ENCODE measurements at regions not wholly inside any gene's neighbourhood (a gene's known extent, or its start where the extent isn't known, plus 50 kb on each side); places are given as distances from the start of the nearest gene placed in this dataset.

DNA sequence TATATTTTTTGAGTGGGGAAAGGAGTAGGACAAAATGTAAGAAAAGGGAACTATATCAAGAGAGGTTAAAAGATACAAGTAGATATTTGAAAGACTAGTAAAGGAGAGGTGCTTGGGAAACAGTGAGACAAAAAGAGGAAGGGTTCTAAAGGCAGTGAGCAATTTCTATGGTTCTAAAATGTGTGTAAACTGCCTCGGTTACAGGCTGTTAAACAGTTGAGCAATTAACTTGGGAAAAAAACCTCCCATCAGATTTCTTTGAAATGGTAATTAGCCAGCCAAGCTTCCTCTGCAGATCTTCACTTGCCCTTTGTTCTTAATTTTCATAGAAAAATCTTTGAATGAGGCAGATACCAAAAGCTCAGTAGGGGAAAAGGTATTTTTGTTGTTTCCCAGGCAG, 238.7 kb upstream of the KCNH7 start:
- H2AK5ac ChIP-seq (ENCODE audit: low read depth, low read length) = no peak overlapping the region
- no peak overlapping the region for H3K4me3 ChIP-seq (ENCODE audit: low read length in 2 of 2)
- H2BK15ac ChIP-seq (ENCODE audit: low read length) = no peak overlapping the region
- no peaks in the 10 kb centered on the region for H3K36me3 ChIP-seq (replicated peaks in 1 of 2; ENCODE audit: control insufficient read depth in 2 of 2, insufficient read depth in 2 of 2, low read length in 2 of 2)
- H3K4me1 ChIP-seq (ENCODE audit: control insufficient read depth in 2 of 2, insufficient read depth in 1 of 2, low read depth in 1 of 2, low read length in 2 of 2) = peaks cover 3 to 11% of the 10 kb centered on the region in 2 donors
- no peak overlapping the region for H3K14ac ChIP-seq (ENCODE audit: low read length)
- no peak overlapping the region for H3K18ac ChIP-seq (ENCODE audit: low read length)
- H4K8ac ChIP-seq (ENCODE audit: low read depth, low read length) = no peak overlapping the region
- H2AFZ ChIP-seq (ENCODE audit: low read length) = peak overlapping the region; percentile 68
- H2BK5ac ChIP-seq (ENCODE audit: low read length) = no peak overlapping the region
- WGBS, 2 donors (ENCODE audit: extremely low coverage in 2 of 2, insufficient read length in 2 of 2, insufficient replicate concordance in 1 of 2) = no CpG with 5 or more reads among the region's 1 CpG
- H3K4me2 ChIP-seq (ENCODE audit: insufficient read depth, low read length, poor library complexity, severe bottlenecking) = no peak overlapping the region
- H3K27me3 ChIP-seq (ENCODE audit: control insufficient read depth in 3 of 3, insufficient read depth in 3 of 3, low read depth in 1 of 3, low read length in 3 of 3) = no peaks in the 10 kb centered on the region
- no peak overlapping the region for H3K9ac ChIP-seq (ENCODE audit: low read depth, low read length, poor library complexity)
- peaks cover 11 to 40% of the 10 kb centered on the region in 2 donors for H3K9me3 ChIP-seq (replicated peaks in 1 of 2; ENCODE audit: control insufficient read depth in 2 of 2, insufficient read depth in 1 of 2, low read depth in 1 of 2, low read length in 2 of 2)
- no peak overlapping the region for H2BK12ac ChIP-seq (ENCODE audit: low read length)
- no peak overlapping the region for H3K23ac ChIP-seq (ENCODE audit: low read depth, low read length, poor library complexity)
- no peak overlapping the region for H2BK120ac ChIP-seq (ENCODE audit: low read depth, low read length)
- peak overlapping the region; percentile 70 for H3K27ac ChIP-seq (replicated peaks; ENCODE audit: low read length)
- H3K4ac ChIP-seq (ENCODE audit: low read length) = no peak overlapping the region
- no peak overlapping the region for H4K91ac ChIP-seq (ENCODE audit: low read depth, low read length, poor library complexity)
- H3K79me1 ChIP-seq (ENCODE audit: low read depth, low read length) = no peaks in the 10 kb centered on the region
- peak; percentile 9 for DNase-seq (ENCODE audit: low spot score)

DNA sequence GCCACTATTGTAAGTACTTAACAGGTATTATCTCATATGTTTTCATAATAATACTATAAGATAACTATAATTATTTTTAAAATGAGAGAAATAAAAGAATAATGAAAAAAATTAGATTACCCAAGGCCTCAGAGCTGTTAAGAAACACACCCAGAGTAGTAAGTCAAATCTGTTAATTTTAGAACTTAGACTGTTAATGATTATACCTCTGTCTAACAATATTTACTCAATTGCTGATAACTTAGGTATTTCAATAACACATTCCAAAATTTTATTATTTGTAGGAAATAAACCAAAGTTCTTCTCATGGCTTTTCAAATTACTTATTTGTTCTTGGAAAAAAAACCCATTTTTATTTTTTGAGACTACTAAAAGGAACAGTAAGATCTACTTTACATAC, 227.5 kb upstream of the KCNH7 start:
- Histone ChIP-seq H3K79me1 (ENCODE audit: low read depth, low read length) (no peaks in the 10 kb centered on the region), H4K8ac (ENCODE audit: low read depth, low read length) (no peak overlapping the region), H3K9ac (ENCODE audit: low read depth, low read length, poor library complexity) (no peak overlapping the region), H3K4me1 (ENCODE audit: control insufficient read depth in 2 of 2, insufficient read depth in 1 of 2, low read depth in 1 of 2, low read length in 2 of 2) (no peaks in the 10 kb centered on the region), H2BK5ac (ENCODE audit: low read length) (no peak overlapping the region), H3K23ac (ENCODE audit: low read depth, low read length, poor library complexity) (no peak overlapping the region), H3K18ac (ENCODE audit: low read length) (no peak overlapping the region), H3K4me2 (ENCODE audit: insufficient read depth, low read length, poor library complexity, severe bottlenecking) (no peak overlapping the region), H3K27ac (replicated peaks; ENCODE audit: low read length) (no peak overlapping the region), H3K36me3 (replicated peaks in 1 of 2; ENCODE audit: control insufficient read depth in 2 of 2, insufficient read depth in 2 of 2, low read length in 2 of 2) (no peaks in the 10 kb centered on the region), H2AK5ac (ENCODE audit: low read depth, low read length) (no peak overlapping the region), H2BK15ac (ENCODE audit: low read length) (no peak overlapping the region), H4K91ac (ENCODE audit: low read depth, low read length, poor library complexity) (no peak overlapping the region), H3K9me3 (replicated peaks in 1 of 2; ENCODE audit: control insufficient read depth in 2 of 2, insufficient read depth in 1 of 2, low read depth in 1 of 2, low read length in 2 of 2) (no peaks in the 10 kb centered on the region), H3K4ac (ENCODE audit: low read length) (no peak overlapping the region), H2AFZ (ENCODE audit: low read length) (no peak overlapping the region), H3K4me3 (ENCODE audit: low read length in 2 of 2) (no peak overlapping the region), H2BK120ac (ENCODE audit: low read depth, low read length) (no peak overlapping the region), H2BK12ac (ENCODE audit: low read length) (no peak overlapping the region), H3K14ac (ENCODE audit: low read length) (no peak overlapping the region), H3K27me3 (ENCODE audit: control insufficient read depth in 3 of 3, insufficient read depth in 3 of 3, low read depth in 1 of 3, low read length in 3 of 3) (no peaks in the 10 kb centered on the region)
- no peak for DNase-seq (ENCODE audit: low spot score)

DNA sequence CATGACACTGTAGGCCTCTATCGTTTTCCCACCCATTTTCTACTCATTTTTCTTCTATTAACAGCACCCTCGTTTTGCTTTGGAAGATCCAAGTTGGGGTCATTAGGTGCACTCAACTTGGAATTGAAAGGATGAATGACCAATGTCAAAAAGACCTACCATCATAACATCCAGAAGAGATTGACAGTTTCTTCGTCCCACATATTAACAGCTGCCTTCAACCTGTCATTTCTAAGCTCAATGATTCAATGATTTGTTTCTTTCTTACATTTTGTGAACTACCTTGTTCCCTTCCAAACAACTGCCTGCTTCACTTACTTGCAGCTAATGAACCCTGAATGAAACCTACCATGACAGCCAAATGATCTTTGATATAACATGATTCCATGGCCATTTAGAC, 224.0 kb upstream of the KCNH7 start:
- no peak overlapping the region for H3K4me2 ChIP-seq (ENCODE audit: insufficient read depth, low read length, poor library complexity, severe bottlenecking)

DNA sequence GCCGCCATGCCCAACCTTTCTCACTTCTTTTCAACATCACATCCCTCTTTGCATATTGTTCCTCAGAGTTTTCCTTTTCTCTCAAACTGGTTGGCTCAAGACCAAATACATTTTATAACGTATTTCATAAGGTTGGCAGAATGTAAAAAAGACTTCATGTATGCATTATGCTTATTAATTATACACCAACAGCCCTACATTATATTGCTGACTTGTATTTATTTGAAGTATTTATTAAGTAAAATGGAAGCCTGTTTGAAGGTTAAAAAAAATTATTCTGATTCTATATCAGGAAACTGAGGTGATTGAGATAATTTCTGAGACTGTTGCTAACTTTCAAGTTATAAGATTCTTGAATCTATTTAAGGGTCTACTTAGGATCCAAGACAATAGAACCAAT, 208.0 kb upstream of the KCNH7 start:
- H4K8ac ChIP-seq (ENCODE audit: low read depth, low read length) = no peak overlapping the region
- no peaks in the 10 kb centered on the region for H3K27me3 ChIP-seq (ENCODE audit: control insufficient read depth in 3 of 3, insufficient read depth in 3 of 3, low read depth in 1 of 3, low read length in 3 of 3)
- no peak overlapping the region for H3K9ac ChIP-seq (ENCODE audit: low read depth, low read length, poor library complexity)
- no peak overlapping the region for H3K23ac ChIP-seq (ENCODE audit: low read depth, low read length, poor library complexity)
- no peak overlapping the region for H3K4ac ChIP-seq (ENCODE audit: low read length)
- no peak overlapping the region for H2BK5ac ChIP-seq (ENCODE audit: low read length)
- no peak overlapping the region for H4K91ac ChIP-seq (ENCODE audit: low read depth, low read length, poor library complexity)
- no peak for DNase-seq (ENCODE audit: low spot score)
- H3K4me3 ChIP-seq (ENCODE audit: low read length in 2 of 2) = no peak overlapping the region
- H2AK5ac ChIP-seq (ENCODE audit: low read depth, low read length) = no peak overlapping the region
- H3K18ac ChIP-seq (ENCODE audit: low read length) = no peak overlapping the region
- WGBS, 2 donors (ENCODE audit: extremely low coverage in 2 of 2, insufficient read length in 2 of 2, insufficient replicate concordance in 1 of 2) = no CpG with 5 or more reads among the region's 2 CpGs
- no peak overlapping the region for H3K27ac ChIP-seq (replicated peaks; ENCODE audit: low read length)
- no peaks in the 10 kb centered on the region for H3K79me1 ChIP-seq (ENCODE audit: low read depth, low read length)
- no peaks in the 10 kb centered on the region for H3K36me3 ChIP-seq (replicated peaks in 1 of 2; ENCODE audit: control insufficient read depth in 2 of 2, insufficient read depth in 2 of 2, low read length in 2 of 2)
- H3K4me2 ChIP-seq (ENCODE audit: insufficient read depth, low read length, poor library complexity, severe bottlenecking) = no peak overlapping the region
- no peaks in the 10 kb centered on the region for H3K9me3 ChIP-seq (replicated peaks in 1 of 2; ENCODE audit: control insufficient read depth in 2 of 2, insufficient read depth in 1 of 2, low read depth in 1 of 2, low read length in 2 of 2)
- no peak overlapping the region for H3K14ac ChIP-seq (ENCODE audit: low read length)
- no peak overlapping the region for H2AFZ ChIP-seq (ENCODE audit: low read length)
- H2BK15ac ChIP-seq (ENCODE audit: low read length) = no peak overlapping the region
- no peak overlapping the region for H2BK120ac ChIP-seq (ENCODE audit: low read depth, low read length)
- H2BK12ac ChIP-seq (ENCODE audit: low read length) = no peak overlapping the region
- H3K4me1 ChIP-seq (ENCODE audit: control insufficient read depth in 2 of 2, insufficient read depth in 1 of 2, low read depth in 1 of 2, low read length in 2 of 2) = no peaks in the 10 kb centered on the region

More for the DNA sequence above, 224.0 kb upstream of the KCNH7 start:
- H2BK120ac ChIP-seq (ENCODE audit: low read depth, low read length) = no peak overlapping the region
- no peak overlapping the region for H3K14ac ChIP-seq (ENCODE audit: low read length)
- H3K4me1 ChIP-seq (ENCODE audit: control insufficient read depth in 2 of 2, insufficient read depth in 1 of 2, low read depth in 1 of 2, low read length in 2 of 2) = no peaks in the 10 kb centered on the region
- no peak overlapping the region for H3K4ac ChIP-seq (ENCODE audit: low read length)
- H3K27ac ChIP-seq (replicated peaks; ENCODE audit: low read length) = no peak overlapping the region
- no peaks in the 10 kb centered on the region for H3K36me3 ChIP-seq (replicated peaks in 1 of 2; ENCODE audit: control insufficient read depth in 2 of 2, insufficient read depth in 2 of 2, low read length in 2 of 2)
- H3K9ac ChIP-seq (ENCODE audit: low read depth, low read length, poor library complexity) = no peak overlapping the region
- no peaks in the 10 kb centered on the region for H3K9me3 ChIP-seq (replicated peaks in 1 of 2; ENCODE audit: control insufficient read depth in 2 of 2, insufficient read depth in 1 of 2, low read depth in 1 of 2, low read length in 2 of 2)
- WGBS, 2 donors (ENCODE audit: extremely low coverage in 2 of 2, insufficient read length in 2 of 2, insufficient replicate concordance in 1 of 2) = no CpG with 5 or more reads among the region's 3 CpGs
- no peak for DNase-seq (ENCODE audit: low spot score)
- no peak overlapping the region for H3K23ac ChIP-seq (ENCODE audit: low read depth, low read length, poor library complexity)
- H2BK12ac ChIP-seq (ENCODE audit: low read length) = no peak overlapping the region
- H4K8ac ChIP-seq (ENCODE audit: low read depth, low read length) = no peak overlapping the region
- H3K18ac ChIP-seq (ENCODE audit: low read length) = no peak overlapping the region
- no peak overlapping the region for H2AFZ ChIP-seq (ENCODE audit: low read length)
- H4K91ac ChIP-seq (ENCODE audit: low read depth, low read length, poor library complexity) = no peak overlapping the region
- H3K79me1 ChIP-seq (ENCODE audit: low read depth, low read length) = no peaks in the 10 kb centered on the region
- H3K27me3 ChIP-seq (ENCODE audit: control insufficient read depth in 3 of 3, insufficient read depth in 3 of 3, low read depth in 1 of 3, low read length in 3 of 3) = no peaks in the 10 kb centered on the region
- no peak overlapping the region for H2BK5ac ChIP-seq (ENCODE audit: low read length)
- no peak overlapping the region for H3K4me3 ChIP-seq (ENCODE audit: low read length in 2 of 2)
- no peak overlapping the region for H2BK15ac ChIP-seq (ENCODE audit: low read length)
- H2AK5ac ChIP-seq (ENCODE audit: low read depth, low read length) = no peak overlapping the region
